ENCODE measurements at regions not wholly inside any gene's neighbourhood (a gene's known extent, or its start where the extent isn't known, plus 50 kb on each side); places are given as distances from the start of the nearest gene placed in this dataset.

DNA sequence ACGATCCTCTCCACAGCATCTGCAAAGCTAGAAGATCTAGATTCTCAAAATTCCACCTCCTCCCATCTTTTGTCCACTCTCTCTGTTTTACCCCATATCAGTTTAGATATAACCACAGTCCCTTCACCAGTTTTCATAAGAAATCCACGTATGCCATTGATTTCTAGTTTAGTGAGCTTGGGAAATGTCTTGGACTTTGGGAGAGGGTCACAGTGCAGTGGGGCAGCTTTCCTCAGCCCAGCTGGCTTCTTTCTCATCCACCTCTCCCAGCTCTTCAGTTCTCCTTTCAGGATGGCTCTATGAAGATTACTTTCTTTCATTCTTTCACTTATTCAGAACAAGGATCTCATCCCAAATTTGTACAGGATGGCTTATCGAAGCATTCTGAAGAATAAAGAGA, 203.9 kb upstream of the ADCY2 start:
- TF ChIP-seq CEBPB (IDR thresholded peaks at IDR 0.05) (no peak), EP300 (IDR thresholded peaks at IDR 0.05; ENCODE audit: borderline replicate concordance) (no peak), YY1 (IDR thresholded peaks at IDR 0.05; ENCODE audit: low read depth) (no peak), RAD21 (IDR thresholded peaks at IDR 0.05; ENCODE audit: low read depth) (no peak), NFIC (IDR thresholded peaks at IDR 0.05) (no peak)
- TF ChIP-seq, protein P1, sequence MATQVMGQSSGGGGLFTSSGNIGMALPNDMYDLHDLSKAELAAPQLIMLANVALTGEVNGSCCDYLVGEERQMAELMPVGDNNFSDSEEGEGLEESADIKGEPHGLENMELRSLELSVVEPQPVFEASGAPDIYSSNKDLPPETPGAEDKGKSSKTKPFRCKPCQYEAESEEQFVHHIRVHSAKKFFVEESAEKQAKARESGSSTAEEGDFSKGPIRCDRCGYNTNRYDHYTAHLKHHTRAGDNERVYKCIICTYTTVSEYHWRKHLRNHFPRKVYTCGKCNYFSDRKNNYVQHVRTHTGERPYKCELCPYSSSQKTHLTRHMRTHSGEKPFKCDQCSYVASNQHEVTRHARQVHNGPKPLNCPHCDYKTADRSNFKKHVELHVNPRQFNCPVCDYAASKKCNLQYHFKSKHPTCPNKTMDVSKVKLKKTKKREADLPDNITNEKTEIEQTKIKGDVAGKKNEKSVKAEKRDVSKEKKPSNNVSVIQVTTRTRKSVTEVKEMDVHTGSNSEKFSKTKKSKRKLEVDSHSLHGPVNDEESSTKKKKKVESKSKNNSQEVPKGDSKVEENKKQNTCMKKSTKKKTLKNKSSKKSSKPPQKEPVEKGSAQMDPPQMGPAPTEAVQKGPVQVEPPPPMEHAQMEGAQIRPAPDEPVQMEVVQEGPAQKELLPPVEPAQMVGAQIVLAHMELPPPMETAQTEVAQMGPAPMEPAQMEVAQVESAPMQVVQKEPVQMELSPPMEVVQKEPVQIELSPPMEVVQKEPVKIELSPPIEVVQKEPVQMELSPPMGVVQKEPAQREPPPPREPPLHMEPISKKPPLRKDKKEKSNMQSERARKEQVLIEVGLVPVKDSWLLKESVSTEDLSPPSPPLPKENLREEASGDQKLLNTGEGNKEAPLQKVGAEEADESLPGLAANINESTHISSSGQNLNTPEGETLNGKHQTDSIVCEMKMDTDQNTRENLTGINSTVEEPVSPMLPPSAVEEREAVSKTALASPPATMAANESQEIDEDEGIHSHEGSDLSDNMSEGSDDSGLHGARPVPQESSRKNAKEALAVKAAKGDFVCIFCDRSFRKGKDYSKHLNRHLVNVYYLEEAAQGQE (IDR thresholded peaks at IDR 0.05; ENCODE audit: low read depth), result no peak
- TF ChIP-seq, protein P2, sequence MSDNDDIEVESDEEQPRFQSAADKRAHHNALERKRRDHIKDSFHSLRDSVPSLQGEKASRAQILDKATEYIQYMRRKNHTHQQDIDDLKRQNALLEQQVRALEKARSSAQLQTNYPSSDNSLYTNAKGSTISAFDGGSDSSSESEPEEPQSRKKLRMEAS (IDR thresholded peaks at IDR 0.05), result no peak

All from Ishikawa (cell line).